GF-D8 (cell line): ENCODE measurements at regions not wholly inside any gene's neighbourhood (a gene's known extent, or its start where the extent isn't known, plus 50 kb on each side); places are given as distances from the start of the nearest gene placed in this dataset.
"Not testable (repeated sequence)": the region's sequence is repeated elsewhere in the genome, so short reads cannot be mapped to it uniquely, and the experiment has no call there.

ENCODE experiments used
- DNase-seq: peaks from one replicate; lab custom pipeline; 2025; lab: John Stamatoyannopoulos, UW

- DNase-seq: not testable (repeated sequence)
Observed at GRCh38 chr1:146324463-146324862, 95.6 kb upstream of the NOTCH2NLA start.

GRCh38 chr1:146323302-146323701, 94.5 kb upstream of the NOTCH2NLA start:
- not testable (repeated sequence) for DNase-seq

- not testable (repeated sequence) for DNase-seq
Observed at GRCh38 chr1:146322893-146323292, 94.1 kb upstream of the NOTCH2NLA start.

- not testable (repeated sequence) for DNase-seq
Observed at GRCh38 chr1:146318715-146319114, 89.9 kb upstream of the NOTCH2NLA start.

- DNase-seq: not testable (repeated sequence)
Observed at GRCh38 chr1:146317785-146318184, 89.0 kb upstream of the NOTCH2NLA start.

- not testable (repeated sequence) for DNase-seq
Observed at GRCh38 chr1:146314449-146315246, 85.8 kb upstream of the NOTCH2NLA start.

GRCh38 chr1:146310579-146310978, 81.8 kb upstream of the NOTCH2NLA start:
- not testable (repeated sequence) for DNase-seq

- not testable (repeated sequence) for DNase-seq
Observed at GRCh38 chr1:146309427-146309826, 80.6 kb upstream of the NOTCH2NLA start.

- not testable (repeated sequence) for DNase-seq
Observed at GRCh38 chr1:146308892-146309291, 80.1 kb upstream of the NOTCH2NLA start.

GRCh38 chr1:146308152-146308551, 79.3 kb upstream of the NOTCH2NLA start:
- not testable (repeated sequence) for DNase-seq

- DNase-seq: not testable (repeated sequence)
Observed at GRCh38 chr1:146307632-146308031, 78.8 kb upstream of the NOTCH2NLA start.

GRCh38 chr1:146306651-146307050, 77.8 kb upstream of the NOTCH2NLA start:
- not testable (repeated sequence) for DNase-seq

GRCh38 chr1:146305442-146305841, 76.6 kb upstream of the NOTCH2NLA start:
- DNase-seq: not testable (repeated sequence)

- not testable (repeated sequence) for DNase-seq
Observed at GRCh38 chr1:146298575-146298897, 69.7 kb upstream of the NOTCH2NLA start.

GRCh38 chr1:146297781-146298574, 69.2 kb upstream of the NOTCH2NLA start:
- DNase-seq: not testable (repeated sequence)

GRCh38 chr1:146292940-146293936, 64.4 kb upstream of the NOTCH2NLA start:
- DNase-seq: not testable (repeated sequence)

- not testable (repeated sequence) for DNase-seq
Observed at GRCh38 chr1:146292424-146292823, 63.6 kb upstream of the NOTCH2NLA start.

- DNase-seq: not testable (repeated sequence)
Observed at GRCh38 chr1:146287881-146288280, 59.1 kb upstream of the NOTCH2NLA start.

- not testable (repeated sequence) for DNase-seq
Observed at GRCh38 chr1:146284760-146285159, 55.9 kb upstream of the NOTCH2NLA start.

GRCh38 chr1:146283527-146283880, 54.7 kb upstream of the NOTCH2NLA start:
- DNase-seq: not testable (repeated sequence)

GRCh38 chr1:146282807-146283526, 54.1 kb upstream of the NOTCH2NLA start:
- DNase-seq: not testable (repeated sequence)
